MM.1S (cell line): ENCODE measurements at regions not wholly inside any gene's neighbourhood (a gene's known extent, or its start where the extent isn't known, plus 50 kb on each side); places are given as distances from the start of the nearest gene placed in this dataset.

Experiments
- DNase-seq: peaks from one replicate; pipeline ENCODE4 v3.0.0-alpha.2; 2015
- H2AFZ ChIP-seq: fragments of 300-600 bp; sonication (generic); 2 replicates; pipeline ENCODE4 v1.6.0; 2016; ENCODE audit warnings: antibody characterized with exemption, low read length
- H3F3A ChIP-seq: fragments of 300-600 bp; sonication (generic); 2 replicates; pipeline ENCODE4 v1.6.1; 2016; ENCODE audit warnings: mild to moderate bottlenecking, antibody characterized with exemption, low read length, moderate library complexity, mixed read lengths; ENCODE audit not compliant: insufficient read depth
- H3K27ac ChIP-seq: fragments of 300-600 bp; sonication (generic); 2 replicates; pipeline ENCODE4 v1.5.1; 2016; ENCODE audit warnings: mild to moderate bottlenecking, low read length
- H3K27me3 ChIP-seq: fragments of 300-600 bp; sonication (generic); replicated peaks from 2 replicates; pipeline ENCODE4 v1.6.0; 2016; ENCODE audit warnings: low read length; ENCODE audit not compliant: insufficient read depth
- H3K36me3 ChIP-seq: fragments of 300-600 bp; sonication (generic); replicated peaks from 2 replicates; pipeline ENCODE4 v1.6.1; 2016; ENCODE audit warnings: mild to moderate bottlenecking, low read length, mixed read lengths; ENCODE audit not compliant: insufficient read depth
- H3K4me1 ChIP-seq: fragments of 300-600 bp; sonication (generic); 2 replicates; pipeline ENCODE4 v1.6.1; 2016; ENCODE audit warnings: low read length, mixed read lengths
- H3K4me2 ChIP-seq: fragments of 300-600 bp; sonication (generic); 2 replicates; pipeline ENCODE4 v1.6.0; 2016; ENCODE audit warnings: low read depth, low read length
- H3K4me3 ChIP-seq: fragments of 300-600 bp; sonication (generic); 2 replicates; pipeline ENCODE4 v1.5.1; 2016; ENCODE audit warnings: low read length, mixed read lengths
- H3K79me2 ChIP-seq: fragments of 300-600 bp; sonication (generic); 2 replicates; pipeline ENCODE4 v1.6.1; 2016; ENCODE audit warnings: mixed run types, low read length, mixed read lengths
- H3K9ac ChIP-seq: fragments of 300-600 bp; sonication (generic); 2 replicates; pipeline ENCODE4 v1.6.1; 2016; ENCODE audit warnings: low read length, mixed read lengths
- H3K9me2 ChIP-seq: fragments of 300-600 bp; sonication (generic); replicated peaks from 2 replicates; pipeline ENCODE4 v1.6.1; 2016; ENCODE audit warnings: mild to moderate bottlenecking, low read length, mixed read lengths; ENCODE audit not compliant: insufficient read depth
- H3K9me3 ChIP-seq: fragments of 300-600 bp; sonication (generic); replicated peaks from 2 replicates; pipeline ENCODE4 v1.6.1; 2016; ENCODE audit warnings: mild to moderate bottlenecking, low read length, mixed read lengths; ENCODE audit not compliant: insufficient read depth
- H4K20me1 ChIP-seq: fragments of 300-600 bp; sonication (generic); 2 replicates; pipeline ENCODE4 v1.6.1; 2016; ENCODE audit warnings: mild to moderate bottlenecking, low read length, moderate library complexity, mixed read lengths; ENCODE audit not compliant: insufficient read depth
- CTCF ChIP-seq: fragments of 300-600 bp; sonication (generic); IDR thresholded peaks from 2 replicates; pipeline ENCODE4 v1.5.1; 2016; ENCODE audit warnings: antibody characterized with exemption, low read length, mixed read lengths
- EZH2 ChIP-seq: fragments of 300-600 bp; sonication (generic); optimal IDR thresholded peaks from 2 replicates; pipeline ENCODE3; 2017; ENCODE audit warnings: low read depth, mild to moderate bottlenecking, antibody characterized with exemption, low read length, mixed read lengths
- EZH2phosphoT487 ChIP-seq: fragments of 300-600 bp; sonication (generic); IDR thresholded peaks from 2 replicates; pipeline ENCODE4 v1.6.1; 2018; ENCODE audit warnings: antibody characterized with exemption, low read length

- TF ChIP-seq EZH2 (no peak), CTCF (no peak), EZH2phosphoT487 (no peak)
- no peak overlapping the region for H3K9ac ChIP-seq
- H3F3A ChIP-seq, result no peaks in the 10 kb centered on the region
- DNase-seq, result no peak
- peaks cover 29% of the 10 kb centered on the region for H3K27me3 ChIP-seq
- no peaks in the 10 kb centered on the region for H3K36me3 ChIP-seq
- H3K9me2 ChIP-seq, result no peaks in the 10 kb centered on the region
- H2AFZ ChIP-seq, result no peak overlapping the region
- H4K20me1 ChIP-seq, result no peaks in the 10 kb centered on the region
- no peak overlapping the region for H3K27ac ChIP-seq
- no peaks in the 10 kb centered on the region for H3K4me1 ChIP-seq
- H3K4me3 ChIP-seq, result no peak overlapping the region
- no peaks in the 10 kb centered on the region for H3K9me3 ChIP-seq
- no peaks in the 10 kb centered on the region for H3K79me2 ChIP-seq
- no peak overlapping the region for H3K4me2 ChIP-seq
Measured at GRCh38 chr16:88316151-88316550, 66.6 kb upstream of the ZNF469 start.

- Histone ChIP-seq H2AFZ (no peak overlapping the region), H3K4me3 (no peak overlapping the region), H3K27me3 (peaks cover 29% of the 10 kb centered on the region)
Measured at GRCh38 chr16:88316941-88317612, 65.7 kb upstream of the ZNF469 start.

GRCh38 chr16:88317613-88317965 lies 65.2 kb upstream of the ZNF469 start:
- H3K79me2 ChIP-seq, result no peaks in the 10 kb centered on the region
- H3K9ac ChIP-seq, result no peak overlapping the region
- no peaks in the 10 kb centered on the region for H3K4me1 ChIP-seq
- no peak overlapping the region for H3K4me3 ChIP-seq
- no peak overlapping the region for H3K27ac ChIP-seq
- H2AFZ ChIP-seq, result no peak overlapping the region
- no peaks in the 10 kb centered on the region for H3K9me3 ChIP-seq
- peaks cover 25% of the 10 kb centered on the region for H3K27me3 ChIP-seq
- no peak for DNase-seq
- TF ChIP-seq EZH2 (no peak), CTCF (no peak), EZH2phosphoT487 (no peak)
- H3F3A ChIP-seq, result no peaks in the 10 kb centered on the region
- no peaks in the 10 kb centered on the region for H4K20me1 ChIP-seq
- no peak overlapping the region for H3K4me2 ChIP-seq
- H3K36me3 ChIP-seq, result no peaks in the 10 kb centered on the region
- no peaks in the 10 kb centered on the region for H3K9me2 ChIP-seq

More at GRCh38 chr16:88316941-88317612, 65.7 kb upstream of the ZNF469 start:
- DNase-seq, result no peak
- no peaks in the 10 kb centered on the region for H3K9me3 ChIP-seq
- TF ChIP-seq CTCF (no peak), EZH2phosphoT487 (no peak), EZH2 (no peak)
- no peaks in the 10 kb centered on the region for H4K20me1 ChIP-seq
- no peaks in the 10 kb centered on the region for H3K4me1 ChIP-seq
- no peak overlapping the region for H3K4me2 ChIP-seq
- H3K9me2 ChIP-seq, result no peaks in the 10 kb centered on the region
- no peaks in the 10 kb centered on the region for H3K36me3 ChIP-seq
- no peaks in the 10 kb centered on the region for H3K79me2 ChIP-seq
- H3K27ac ChIP-seq, result no peak overlapping the region
- H3F3A ChIP-seq, result no peaks in the 10 kb centered on the region
- H3K9ac ChIP-seq, result no peak overlapping the region
